ENCODE measurements at regions not wholly inside any gene's neighbourhood (a gene's known extent, or its start where the extent isn't known, plus 50 kb on each side); places are given as distances from the start of the nearest gene placed in this dataset.

GRCh38 chr16:6905601-6906000, 427.0 kb upstream of the RBFOX1 start:
- Histone ChIP-seq H3K36me3 (no peaks in the 10 kb centered on the region), H3K4me3 (no peak overlapping the region), H3K27me3 (no peaks in the 10 kb centered on the region), H3K27ac (no peak overlapping the region), H3K4me1 (no peaks in the 10 kb centered on the region), H3K9me3 (no peaks in the 10 kb centered on the region)
- no peak for TF ChIP-seq POLR2A (IDR thresholded peaks at IDR 0.05)
- TF ChIP-seq, protein P1, sequence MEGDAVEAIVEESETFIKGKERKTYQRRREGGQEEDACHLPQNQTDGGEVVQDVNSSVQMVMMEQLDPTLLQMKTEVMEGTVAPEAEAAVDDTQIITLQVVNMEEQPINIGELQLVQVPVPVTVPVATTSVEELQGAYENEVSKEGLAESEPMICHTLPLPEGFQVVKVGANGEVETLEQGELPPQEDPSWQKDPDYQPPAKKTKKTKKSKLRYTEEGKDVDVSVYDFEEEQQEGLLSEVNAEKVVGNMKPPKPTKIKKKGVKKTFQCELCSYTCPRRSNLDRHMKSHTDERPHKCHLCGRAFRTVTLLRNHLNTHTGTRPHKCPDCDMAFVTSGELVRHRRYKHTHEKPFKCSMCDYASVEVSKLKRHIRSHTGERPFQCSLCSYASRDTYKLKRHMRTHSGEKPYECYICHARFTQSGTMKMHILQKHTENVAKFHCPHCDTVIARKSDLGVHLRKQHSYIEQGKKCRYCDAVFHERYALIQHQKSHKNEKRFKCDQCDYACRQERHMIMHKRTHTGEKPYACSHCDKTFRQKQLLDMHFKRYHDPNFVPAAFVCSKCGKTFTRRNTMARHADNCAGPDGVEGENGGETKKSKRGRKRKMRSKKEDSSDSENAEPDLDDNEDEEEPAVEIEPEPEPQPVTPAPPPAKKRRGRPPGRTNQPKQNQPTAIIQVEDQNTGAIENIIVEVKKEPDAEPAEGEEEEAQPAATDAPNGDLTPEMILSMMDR (IDR thresholded peaks at IDR 0.05) = no peak
- intact Hi-C loops (cut with DNase I; ENCODE audit: low total_unique reads) = no loop called here
- no peak for DNase-seq

DNA sequence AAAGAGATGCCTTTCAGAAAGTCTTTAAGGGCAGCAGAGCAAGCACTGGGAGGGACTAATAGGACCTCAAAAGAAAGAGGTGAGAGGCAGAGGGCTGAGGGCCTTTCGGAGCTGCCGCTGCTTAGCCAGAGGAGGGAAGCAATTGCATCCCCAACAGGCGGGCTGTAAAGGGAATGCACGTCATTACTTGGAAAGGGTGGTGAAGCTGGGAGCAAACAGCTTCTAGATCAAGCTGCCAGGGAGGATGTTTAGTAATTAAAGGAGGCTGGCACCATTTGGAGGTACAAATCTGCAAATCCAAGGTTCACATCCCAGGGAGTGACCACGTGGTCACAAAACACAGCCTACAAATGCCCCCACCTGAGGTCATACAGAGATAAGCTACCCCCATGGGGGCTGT, 429.0 kb upstream of the RBFOX1 start:
- Histone ChIP-seq H3K9me3 (no peaks in the 10 kb centered on the region), H3K4me3 (no peak overlapping the region), H3K4me1 (no peaks in the 10 kb centered on the region), H3K27me3 (no peaks in the 10 kb centered on the region), H3K27ac (no peak overlapping the region), H3K36me3 (no peaks in the 10 kb centered on the region)
- TF ChIP-seq, protein P1 (IDR thresholded peaks at IDR 0.05) = no peak
- no peak for TF ChIP-seq POLR2A (IDR thresholded peaks at IDR 0.05)
- DNase-seq = no peak
- intact Hi-C loops (cut with DNase I; ENCODE audit: low total_unique reads) = no loop called here

GRCh38 chr16:6898896-6899295, 433.7 kb upstream of the RBFOX1 start:
- H3K4me3 ChIP-seq = no peak overlapping the region
- no peaks in the 10 kb centered on the region for H3K4me1 ChIP-seq
- no peak for TF ChIP-seq POLR2A (IDR thresholded peaks at IDR 0.05)
- TF ChIP-seq, protein P1 (IDR thresholded peaks at IDR 0.05) = no peak
- no peaks in the 10 kb centered on the region for H3K36me3 ChIP-seq
- DNase-seq = no peak
- intact Hi-C loops (cut with DNase I; ENCODE audit: low total_unique reads) = no loop called here
- H3K27me3 ChIP-seq = no peaks in the 10 kb centered on the region
- no peak overlapping the region for H3K27ac ChIP-seq
- H3K9me3 ChIP-seq = no peaks in the 10 kb centered on the region

GRCh38 chr16:6897876-6898485, 434.7 kb upstream of the RBFOX1 start:
- intact Hi-C loops (cut with DNase I; ENCODE audit: low total_unique reads) = no loop called here
- H3K4me1 ChIP-seq = no peaks in the 10 kb centered on the region
- no peak overlapping the region for H3K27ac ChIP-seq
- no peak for DNase-seq
- no peak for TF ChIP-seq POLR2A (IDR thresholded peaks at IDR 0.05)
- TF ChIP-seq, protein P1 (IDR thresholded peaks at IDR 0.05) = no peak
- no peaks in the 10 kb centered on the region for H3K36me3 ChIP-seq
- H3K4me3 ChIP-seq = no peak overlapping the region
- no peaks in the 10 kb centered on the region for H3K9me3 ChIP-seq
- no peaks in the 10 kb centered on the region for H3K27me3 ChIP-seq

DNA sequence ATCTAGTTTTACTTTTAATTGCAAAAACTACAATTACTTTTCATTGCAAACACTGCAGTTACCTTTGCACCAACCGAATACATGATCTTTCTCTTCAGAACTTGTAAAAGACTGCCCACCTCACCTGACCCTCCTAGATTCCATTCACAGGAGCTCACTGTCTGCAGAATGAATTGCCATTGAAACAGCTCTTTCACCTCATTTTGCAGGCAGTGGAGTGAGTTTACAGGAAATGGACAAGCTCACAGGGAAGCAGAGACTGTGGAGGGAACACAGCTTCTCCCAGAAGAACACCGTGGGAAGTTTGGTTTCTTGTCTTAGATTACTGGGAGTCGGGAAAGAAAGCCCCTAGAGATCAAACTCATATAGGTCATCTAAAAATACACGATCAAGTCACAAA, 439.7 kb upstream of the RBFOX1 start:
- intact Hi-C loops (cut with DNase I; ENCODE audit: low total_unique reads) = no loop called here
- DNase-seq = no peak
- Histone ChIP-seq H3K9me3 (no peaks in the 10 kb centered on the region), H3K27me3 (no peaks in the 10 kb centered on the region), H3K4me1 (no peaks in the 10 kb centered on the region), H3K36me3 (no peaks in the 10 kb centered on the region), H3K27ac (no peak overlapping the region), H3K4me3 (no peak overlapping the region)
- no peak for TF ChIP-seq POLR2A (IDR thresholded peaks at IDR 0.05)
- TF ChIP-seq, protein P1 (IDR thresholded peaks at IDR 0.05) = no peak

Data from uterus (tissue), 3 donors.